ENCODE measurements at regions not wholly inside any gene's neighbourhood (a gene's known extent, or its start where the extent isn't known, plus 50 kb on each side); places are given as distances from the start of the nearest gene placed in this dataset.

DNA sequence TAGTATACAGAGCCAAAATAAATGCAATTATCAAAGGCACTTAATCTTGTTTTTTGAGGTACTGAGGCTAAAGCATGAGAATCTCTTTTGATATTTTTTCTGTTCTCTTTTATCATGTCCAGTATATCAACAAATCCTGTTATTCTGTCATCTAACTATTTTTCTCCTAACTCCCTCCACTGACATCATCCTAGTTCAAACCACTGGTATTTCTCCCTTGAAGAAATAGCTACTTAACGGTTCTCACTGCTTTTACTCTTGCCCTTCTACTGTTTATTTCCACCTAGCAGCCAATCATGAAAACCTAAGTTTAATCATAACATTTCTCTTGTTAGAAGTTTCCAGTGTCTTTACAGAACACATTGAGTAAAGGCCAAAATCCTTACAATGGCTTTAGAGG, 317.6 kb downstream of the GPD2 start:
- Histone ChIP-seq H3K4me3 (ENCODE audit: low read depth, low read length) (no peak overlapping the region), H3K27me3 (ENCODE audit: control insufficient read depth, insufficient read depth, low read length) (no peaks in the 10 kb centered on the region), H3K36me3 (ENCODE audit: control insufficient read depth, insufficient read depth, low read length) (no peaks in the 10 kb centered on the region)
- TF ChIP-seq, protein P1, sequence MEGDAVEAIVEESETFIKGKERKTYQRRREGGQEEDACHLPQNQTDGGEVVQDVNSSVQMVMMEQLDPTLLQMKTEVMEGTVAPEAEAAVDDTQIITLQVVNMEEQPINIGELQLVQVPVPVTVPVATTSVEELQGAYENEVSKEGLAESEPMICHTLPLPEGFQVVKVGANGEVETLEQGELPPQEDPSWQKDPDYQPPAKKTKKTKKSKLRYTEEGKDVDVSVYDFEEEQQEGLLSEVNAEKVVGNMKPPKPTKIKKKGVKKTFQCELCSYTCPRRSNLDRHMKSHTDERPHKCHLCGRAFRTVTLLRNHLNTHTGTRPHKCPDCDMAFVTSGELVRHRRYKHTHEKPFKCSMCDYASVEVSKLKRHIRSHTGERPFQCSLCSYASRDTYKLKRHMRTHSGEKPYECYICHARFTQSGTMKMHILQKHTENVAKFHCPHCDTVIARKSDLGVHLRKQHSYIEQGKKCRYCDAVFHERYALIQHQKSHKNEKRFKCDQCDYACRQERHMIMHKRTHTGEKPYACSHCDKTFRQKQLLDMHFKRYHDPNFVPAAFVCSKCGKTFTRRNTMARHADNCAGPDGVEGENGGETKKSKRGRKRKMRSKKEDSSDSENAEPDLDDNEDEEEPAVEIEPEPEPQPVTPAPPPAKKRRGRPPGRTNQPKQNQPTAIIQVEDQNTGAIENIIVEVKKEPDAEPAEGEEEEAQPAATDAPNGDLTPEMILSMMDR (IDR thresholded peaks at IDR 0.05; ENCODE audit: insufficient read depth, low read length, severe bottlenecking): no peak
- DNase-seq (ENCODE audit: low read depth) (no peak), FAIRE-seq (no peak)

DNA sequence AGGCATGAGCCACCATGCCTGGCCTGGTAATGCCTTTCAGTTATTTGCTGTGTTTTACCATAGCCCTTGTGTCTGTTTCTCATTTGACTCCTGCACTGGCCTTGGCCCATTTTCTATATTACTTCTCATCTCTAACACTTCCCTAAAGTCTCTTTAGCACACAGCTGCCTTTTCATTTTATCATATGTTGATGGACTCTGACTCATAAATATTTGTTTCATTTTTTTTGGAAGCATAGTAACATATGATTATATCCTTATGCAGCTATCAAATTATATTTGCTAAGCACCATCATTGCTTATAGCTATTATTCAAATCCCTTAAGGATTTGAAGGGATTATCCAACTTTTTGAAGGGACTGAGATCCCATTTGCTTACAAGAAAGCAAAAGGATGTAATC, 320.3 kb downstream of the GPD2 start:
- TF ChIP-seq, protein P1 (IDR thresholded peaks at IDR 0.05; ENCODE audit: insufficient read depth, low read length, severe bottlenecking): no peak
- Histone ChIP-seq H3K4me3 (ENCODE audit: low read depth, low read length) (no peak overlapping the region), H3K36me3 (ENCODE audit: control insufficient read depth, insufficient read depth, low read length) (no peaks in the 10 kb centered on the region), H3K27me3 (ENCODE audit: control insufficient read depth, insufficient read depth, low read length) (no peaks in the 10 kb centered on the region)
- no peak for DNase-seq (ENCODE audit: low read depth)
- FAIRE-seq: no peak

DNA sequence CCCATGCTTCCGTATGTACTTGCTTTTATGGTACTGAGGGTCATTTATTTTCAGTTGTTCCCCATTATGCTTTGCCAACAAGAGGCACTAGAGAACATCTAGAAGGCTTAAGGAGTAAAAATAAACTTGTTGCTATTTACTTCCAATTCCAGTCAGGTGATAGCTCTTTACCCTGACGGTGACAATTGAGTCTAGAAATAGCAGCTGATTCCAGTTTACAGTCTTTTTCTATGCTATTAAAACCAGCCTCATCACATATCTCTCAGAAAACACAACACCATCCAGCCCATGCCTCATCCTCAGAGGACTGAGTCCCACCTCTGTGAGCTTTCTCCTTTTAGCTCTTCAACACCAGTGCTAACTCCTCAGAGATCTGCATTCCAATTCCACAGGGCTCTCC, 327.0 kb downstream of the GPD2 start:
- Histone ChIP-seq H3K4me3 (ENCODE audit: low read depth, low read length) (no peak overlapping the region), H3K27me3 (ENCODE audit: control insufficient read depth, insufficient read depth, low read length) (no peaks in the 10 kb centered on the region), H3K36me3 (ENCODE audit: control insufficient read depth, insufficient read depth, low read length) (no peaks in the 10 kb centered on the region)
- no peak for DNase-seq (ENCODE audit: low read depth)
- TF ChIP-seq, protein P1 (IDR thresholded peaks at IDR 0.05; ENCODE audit: insufficient read depth, low read length, severe bottlenecking): no peak
- FAIRE-seq: no peak

DNA sequence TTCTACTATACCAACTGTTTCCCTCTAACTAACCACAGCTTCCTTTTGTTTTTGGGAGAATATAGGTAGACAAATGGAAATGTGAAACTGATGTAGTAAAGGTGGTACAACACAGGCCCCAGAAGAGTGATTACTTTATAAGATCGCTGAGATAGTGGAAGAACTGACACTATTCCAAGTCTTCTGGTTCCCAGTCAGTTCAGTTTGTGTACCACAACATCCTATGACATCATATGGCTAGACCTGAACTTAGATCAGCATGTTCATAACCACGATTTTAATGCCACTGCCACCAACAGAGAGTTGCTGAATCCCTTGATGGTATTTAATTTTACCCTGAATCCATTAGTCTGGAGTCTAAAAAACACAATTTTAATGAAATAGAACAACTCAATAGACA, 328.9 kb downstream of the GPD2 start:
- H3K4me3 ChIP-seq (ENCODE audit: low read depth, low read length): no peak overlapping the region
- H3K36me3 ChIP-seq (ENCODE audit: control insufficient read depth, insufficient read depth, low read length): no peaks in the 10 kb centered on the region
- DNase-seq (ENCODE audit: low read depth) (no peak), FAIRE-seq (no peak)
- no peaks in the 10 kb centered on the region for H3K27me3 ChIP-seq (ENCODE audit: control insufficient read depth, insufficient read depth, low read length)
- TF ChIP-seq, protein P1 (IDR thresholded peaks at IDR 0.05; ENCODE audit: insufficient read depth, low read length, severe bottlenecking): no peak

DNA sequence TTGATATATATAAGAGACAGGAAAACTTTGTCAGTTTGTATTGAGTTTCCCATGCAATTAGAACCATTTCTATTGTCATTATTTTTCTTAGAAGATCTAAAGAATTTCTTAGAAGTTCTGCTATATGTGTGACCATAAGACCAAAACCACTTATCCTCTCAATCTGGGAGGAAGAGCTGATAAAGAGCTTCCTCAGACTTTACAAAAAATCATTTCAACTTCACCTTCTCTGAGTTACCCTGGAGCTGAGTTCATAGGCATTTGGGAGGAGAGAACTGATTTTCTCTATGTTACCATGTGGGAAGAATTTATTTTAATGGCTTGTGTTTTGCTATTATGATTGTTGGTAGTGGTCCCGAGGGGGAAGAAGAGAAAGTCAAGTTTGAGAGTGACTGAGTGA, 329.3 kb downstream of the GPD2 start:
- H3K27me3 ChIP-seq (ENCODE audit: control insufficient read depth, insufficient read depth, low read length): no peaks in the 10 kb centered on the region
- TF ChIP-seq, protein P1 (IDR thresholded peaks at IDR 0.05; ENCODE audit: insufficient read depth, low read length, severe bottlenecking): no peak
- DNase-seq (ENCODE audit: low read depth) (no peak), FAIRE-seq (no peak)
- H3K36me3 ChIP-seq (ENCODE audit: control insufficient read depth, insufficient read depth, low read length): no peaks in the 10 kb centered on the region
- H3K4me3 ChIP-seq (ENCODE audit: low read depth, low read length): no peak overlapping the region

DNA sequence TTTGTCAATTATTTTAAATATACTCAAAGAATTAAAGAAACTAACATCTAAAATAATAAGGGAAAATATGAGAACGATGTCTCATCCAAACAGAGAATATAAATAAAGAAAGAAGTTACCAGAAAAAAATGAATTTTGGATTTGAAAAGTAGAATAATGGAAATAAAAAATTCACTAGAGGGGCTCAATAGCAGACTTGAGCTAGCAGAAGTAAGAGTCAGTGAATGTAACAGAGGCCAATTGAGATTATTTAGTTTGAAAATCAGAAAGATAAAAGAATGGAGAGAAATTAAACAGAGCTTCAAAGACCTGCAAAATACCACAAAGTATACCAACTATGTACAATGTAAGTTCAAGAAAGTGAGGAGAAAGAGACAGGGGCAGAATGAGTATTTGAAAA, 333.6 kb downstream of the GPD2 start:
- Histone ChIP-seq H3K4me3 (ENCODE audit: low read depth, low read length) (no peak overlapping the region), H3K36me3 (ENCODE audit: control insufficient read depth, insufficient read depth, low read length) (no peaks in the 10 kb centered on the region), H3K27me3 (ENCODE audit: control insufficient read depth, insufficient read depth, low read length) (no peaks in the 10 kb centered on the region)
- FAIRE-seq (no peak), DNase-seq (ENCODE audit: low read depth) (no peak)
- TF ChIP-seq, protein P1 (IDR thresholded peaks at IDR 0.05; ENCODE audit: insufficient read depth, low read length, severe bottlenecking): no peak
